PC-3 (cell line): ENCODE measurements at regions not wholly inside any gene's neighbourhood (a gene's known extent, or its start where the extent isn't known, plus 50 kb on each side); places are given as distances from the start of the nearest gene placed in this dataset.

Experiments
- ATAC-seq: fragments of 200-7000 bp; cut with Tn5 transposase; 2 replicates; pipeline ENCODE4 v1.9.1; 2020; ENCODE audit warnings: mild to moderate bottlenecking, moderate library complexity
- BruUV-seq: library from RNA; stranded (reverse); fragments of 400-500 nt; replicated peaks from 2 replicates; lab custom pipeline; 2021; lab: Mats Ljungman, UMichigan
- CTCF ChIA-PET: fragments of 300-600 bp; sonication (Branson Sonifier 250); formaldehyde crosslinking; loops from one replicate; lab custom pipeline; 2022; ENCODE audit warnings: antibody characterized with exemption; lab: Charles Lee
- POLR2A ChIA-PET: fragments of 300-600 bp; sonication (Branson Sonifier 250); formaldehyde crosslinking; loops from one replicate; lab custom pipeline; 2022; ENCODE audit warnings: antibody characterized with exemption; ENCODE audit not compliant: unreplicated experiment; lab: Charles Lee
- DNase-seq: peaks from one replicate; pipeline ENCODE4 v3.0.0-alpha.2; 2015
- H2AFZ ChIP-seq: fragments of 300-600 bp; sonication (generic); 2 replicates; pipeline ENCODE4 v1.6.0; 2016; ENCODE audit warnings: antibody characterized with exemption, low read length
- H3F3A ChIP-seq: fragments of 300-600 bp; sonication (generic); one replicate; pipeline ENCODE4 v1.6.0; 2017; ENCODE audit warnings: antibody characterized with exemption, low read length, control low read depth, mild to moderate bottlenecking; ENCODE audit not compliant: unreplicated experiment
- H3K27ac ChIP-seq: fragments of 300-600 bp; sonication (generic); 2 replicates; pipeline ENCODE4 v1.5.1; 2016; ENCODE audit warnings: mild to moderate bottlenecking, low read length
- H3K27me3 ChIP-seq: fragments of 300-600 bp; sonication (generic); 2 replicates; pipeline ENCODE4 v1.6.1; 2016; ENCODE audit warnings: low read length, mixed read lengths
- H3K36me3 ChIP-seq: fragments of 300-600 bp; sonication (generic); 2 replicates; pipeline ENCODE4 v1.6.1; 2016; ENCODE audit warnings: low read depth, mixed run types, low read length, mixed read lengths
- H3K4me1 ChIP-seq: fragments of 300-600 bp; sonication (generic); 2 replicates; pipeline ENCODE4 v1.5.1; 2016; ENCODE audit warnings: low read length; ENCODE audit not compliant: insufficient read depth
- H3K4me2 ChIP-seq: fragments of 300-600 bp; sonication (generic); 2 replicates; pipeline ENCODE4 v1.6.0; 2016; ENCODE audit warnings: low read length
- H3K4me3 ChIP-seq: fragments of 300-600 bp; sonication (generic); 2 replicates; pipeline ENCODE4 v1.5.1; 2016; ENCODE audit warnings: mild to moderate bottlenecking, low read length, mixed read lengths
- H3K79me2 ChIP-seq: fragments of 300-600 bp; sonication (generic); 2 replicates; pipeline ENCODE4 v1.6.1; 2017; ENCODE audit warnings: low read length, mixed read lengths
- H3K9ac ChIP-seq: fragments of 300-600 bp; sonication (generic); 2 replicates; pipeline ENCODE4 v1.6.0; 2016; ENCODE audit warnings: mild to moderate bottlenecking, low read length
- H3K9me2 ChIP-seq: fragments of 300-600 bp; sonication (generic); replicated peaks from 2 replicates; pipeline ENCODE4 v1.6.1; 2016; ENCODE audit warnings: mixed run types, low read length, mixed read lengths
- H3K9me3 ChIP-seq: fragments of 300-600 bp; sonication (generic); 2 replicates; pipeline ENCODE4 v1.6.1; 2016; ENCODE audit warnings: low read length, mixed read lengths
- H4K20me1 ChIP-seq: fragments of 300-600 bp; sonication (generic); 2 replicates; pipeline ENCODE4 v1.6.1; 2016; ENCODE audit warnings: low read length, mixed read lengths
- EZH2 ChIP-seq: fragments of 300-600 bp; sonication (generic); IDR thresholded peaks from one replicate; pipeline ENCODE4 v1.6.1; 2017; ENCODE audit warnings: antibody characterized with exemption, mild to moderate bottlenecking, low read length; ENCODE audit not compliant: unreplicated experiment
- EZH2phosphoT487 ChIP-seq: fragments of 300-600 bp; sonication (generic); IDR thresholded peaks from 2 replicates; pipeline ENCODE4 v1.6.1; 2018; ENCODE audit warnings: mild to moderate bottlenecking, antibody characterized with exemption, low read length, borderline replicate concordance
- intact Hi-C: fragments of 100-400 bp; cut with micrococcal nuclease; formaldehyde crosslinking; loops from 2 replicates; pipeline ENCODE4 v1.9.0; 2023
- TF ChIP-seq, protein P1 (sequence below): fragments of 300-600 bp; sonication (generic); conservative IDR thresholded peaks from 2 replicates; pipeline ENCODE4 v1.5.1; 2017; ENCODE audit warnings: antibody characterized with exemption, low read depth, mild to moderate bottlenecking, low read length

GRCh38 chr10:100614429-100615095 is 78.8 kb downstream of the HIF1AN start:
- Histone ChIP-seq H3K9me2 (no peaks in the 10 kb centered on the region), H3K9me3 (no peaks in the 10 kb centered on the region), H2AFZ (no peak overlapping the region), H3K27me3 (peaks cover 42% of the 10 kb centered on the region), H3K4me3 (no peak overlapping the region), H3F3A (no peaks in the 10 kb centered on the region), H3K4me2 (no peak overlapping the region), H3K27ac (no peak overlapping the region), H3K79me2 (no peaks in the 10 kb centered on the region), H4K20me1 (no peaks in the 10 kb centered on the region), H3K36me3 (no peaks in the 10 kb centered on the region), H3K4me1 (no peaks in the 10 kb centered on the region), H3K9ac (no peak overlapping the region)
- DNase-seq = no peak
- ChIA-PET POLR2A (no interaction called here), CTCF (no interaction called here)
- TF ChIP-seq, protein P1, sequence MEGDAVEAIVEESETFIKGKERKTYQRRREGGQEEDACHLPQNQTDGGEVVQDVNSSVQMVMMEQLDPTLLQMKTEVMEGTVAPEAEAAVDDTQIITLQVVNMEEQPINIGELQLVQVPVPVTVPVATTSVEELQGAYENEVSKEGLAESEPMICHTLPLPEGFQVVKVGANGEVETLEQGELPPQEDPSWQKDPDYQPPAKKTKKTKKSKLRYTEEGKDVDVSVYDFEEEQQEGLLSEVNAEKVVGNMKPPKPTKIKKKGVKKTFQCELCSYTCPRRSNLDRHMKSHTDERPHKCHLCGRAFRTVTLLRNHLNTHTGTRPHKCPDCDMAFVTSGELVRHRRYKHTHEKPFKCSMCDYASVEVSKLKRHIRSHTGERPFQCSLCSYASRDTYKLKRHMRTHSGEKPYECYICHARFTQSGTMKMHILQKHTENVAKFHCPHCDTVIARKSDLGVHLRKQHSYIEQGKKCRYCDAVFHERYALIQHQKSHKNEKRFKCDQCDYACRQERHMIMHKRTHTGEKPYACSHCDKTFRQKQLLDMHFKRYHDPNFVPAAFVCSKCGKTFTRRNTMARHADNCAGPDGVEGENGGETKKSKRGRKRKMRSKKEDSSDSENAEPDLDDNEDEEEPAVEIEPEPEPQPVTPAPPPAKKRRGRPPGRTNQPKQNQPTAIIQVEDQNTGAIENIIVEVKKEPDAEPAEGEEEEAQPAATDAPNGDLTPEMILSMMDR = no peak
- TF ChIP-seq EZH2 = no peak
- no peak for TF ChIP-seq EZH2phosphoT487
- BruUV-seq = no TSS peak
- ATAC-seq = no peak
- intact Hi-C loops = no loop called here

GRCh38 chr10:100615241-100615640 is 79.5 kb downstream of the HIF1AN start:
- POLR2A ChIA-PET = no interaction called here
- Histone ChIP-seq H2AFZ (no peak overlapping the region), H3K9me2 (no peaks in the 10 kb centered on the region), H3K79me2 (no peaks in the 10 kb centered on the region), H3K4me3 (no peak overlapping the region), H3F3A (no peaks in the 10 kb centered on the region), H3K4me2 (no peak overlapping the region), H3K27me3 (peaks cover 39% of the 10 kb centered on the region), H3K9ac (no peak overlapping the region), H4K20me1 (no peaks in the 10 kb centered on the region), H3K4me1 (no peaks in the 10 kb centered on the region), H3K36me3 (no peaks in the 10 kb centered on the region), H3K27ac (no peak overlapping the region), H3K9me3 (no peaks in the 10 kb centered on the region)
- BruUV-seq = no TSS peak
- DNase-seq = no peak
- TF ChIP-seq, protein P1 = no peak
- no peak for TF ChIP-seq EZH2
- TF ChIP-seq EZH2phosphoT487 = no peak
- no peak for ATAC-seq
- intact Hi-C loops = no loop called here
- CTCF ChIA-PET = no interaction called here

DNA sequence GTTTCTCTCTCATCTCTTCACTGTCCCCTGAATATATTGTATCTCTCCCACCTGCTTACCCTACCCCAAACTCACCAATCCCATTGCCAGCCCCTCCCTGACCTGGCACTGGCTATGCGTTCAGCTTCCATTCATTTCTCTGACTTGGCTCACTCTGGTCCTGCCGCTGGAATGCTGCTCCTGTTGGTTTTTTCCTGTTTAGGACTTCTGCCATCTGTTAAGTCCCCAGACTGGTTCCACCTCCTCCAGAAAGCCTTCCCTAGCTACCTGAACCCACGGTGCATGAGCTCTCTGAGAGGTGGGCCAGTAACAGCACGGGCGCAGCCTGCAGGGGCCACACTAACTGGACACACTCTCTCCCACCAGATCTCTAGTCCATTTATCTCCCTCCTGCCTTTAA is 80.2 kb downstream of the HIF1AN start:
- Histone ChIP-seq H3K4me2 (no peak overlapping the region), H3K9ac (no peak overlapping the region), H4K20me1 (no peaks in the 10 kb centered on the region), H2AFZ (no peak overlapping the region), H3K79me2 (no peaks in the 10 kb centered on the region), H3F3A (no peaks in the 10 kb centered on the region), H3K9me3 (no peaks in the 10 kb centered on the region), H3K4me1 (no peaks in the 10 kb centered on the region), H3K27ac (no peak overlapping the region), H3K4me3 (no peak overlapping the region), H3K9me2 (no peaks in the 10 kb centered on the region), H3K36me3 (no peaks in the 10 kb centered on the region), H3K27me3 (peaks cover 41% of the 10 kb centered on the region)
- POLR2A ChIA-PET = no interaction called here
- TF ChIP-seq EZH2phosphoT487 (no peak), EZH2 (no peak)
- TF ChIP-seq, protein P1 = no peak
- ATAC-seq = no peak
- CTCF ChIA-PET = no interaction called here
- intact Hi-C loops = no loop called here
- DNase-seq = no peak
- BruUV-seq = no TSS peak
